CD4-positive, alpha-beta T cell treated with Interleukin-21 for 1 hour (primary cell): ENCODE measurements at regions not wholly inside any gene's neighbourhood (a gene's known extent, or its start where the extent isn't known, plus 50 kb on each side); places are given as distances from the start of the nearest gene placed in this dataset.
"Not testable (repeated sequence)": the region's sequence is repeated elsewhere in the genome, so short reads cannot be mapped to it uniquely, and the experiment has no call there.

Experiments used
- DNase-seq: peaks from one replicate; pipeline ENCODE4 v3.0.0-alpha.2; 2020

GRCh38 chr6:77063494-77063893 lies 399.8 kb downstream of the HTR1B start:
- no peak for DNase-seq

DNA sequence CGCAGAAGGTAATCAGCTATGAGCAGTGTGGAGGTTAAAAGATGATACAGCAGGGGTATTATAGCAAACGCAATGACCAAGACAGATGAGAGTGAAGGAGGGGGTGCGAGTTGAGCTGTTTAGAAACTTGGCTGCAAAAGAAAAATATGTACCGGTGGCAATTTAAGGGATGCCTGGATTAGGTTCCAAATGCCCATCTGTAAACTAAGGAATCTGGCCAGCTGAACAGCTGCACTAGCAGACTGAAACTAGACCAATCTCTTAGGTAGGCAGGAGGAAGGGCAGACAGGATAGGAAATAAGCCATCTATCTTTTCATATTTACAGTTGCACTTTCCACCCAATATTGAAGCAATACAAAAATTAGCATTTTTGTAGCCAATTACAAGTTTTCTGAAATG lies 407.6 kb downstream of the HTR1B start:
- no peak for DNase-seq

DNA sequence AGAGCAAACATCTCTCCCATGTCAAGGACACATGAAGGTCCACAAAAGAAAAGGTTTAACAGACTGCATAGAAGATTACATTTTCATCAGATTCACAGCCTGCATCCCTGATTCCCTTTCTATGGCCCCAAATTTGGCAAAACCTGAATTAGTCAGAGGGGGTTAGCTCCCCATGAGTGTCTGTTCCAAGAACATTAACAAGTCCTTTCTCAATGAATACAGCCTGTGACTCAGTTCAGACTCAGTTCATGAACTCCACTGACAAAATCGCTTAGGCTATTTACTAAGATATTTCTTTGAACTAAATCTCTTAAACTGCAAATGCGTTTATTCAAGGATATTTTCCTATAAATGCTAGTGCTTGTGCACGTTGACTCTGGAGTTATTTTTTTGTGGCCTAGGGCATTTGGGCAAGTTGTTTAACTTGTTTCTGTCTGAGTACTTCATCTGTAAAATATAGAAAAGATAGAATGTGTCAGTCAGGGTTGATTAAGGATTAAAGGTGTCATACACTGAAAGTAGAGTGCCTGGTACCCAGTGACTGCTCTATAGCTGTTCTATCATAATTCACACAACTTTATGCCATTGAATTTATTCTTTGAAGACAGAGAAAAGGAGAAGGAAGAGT lies 422.6 kb downstream of the HTR1B start:
- DNase-seq, result no peak

DNA sequence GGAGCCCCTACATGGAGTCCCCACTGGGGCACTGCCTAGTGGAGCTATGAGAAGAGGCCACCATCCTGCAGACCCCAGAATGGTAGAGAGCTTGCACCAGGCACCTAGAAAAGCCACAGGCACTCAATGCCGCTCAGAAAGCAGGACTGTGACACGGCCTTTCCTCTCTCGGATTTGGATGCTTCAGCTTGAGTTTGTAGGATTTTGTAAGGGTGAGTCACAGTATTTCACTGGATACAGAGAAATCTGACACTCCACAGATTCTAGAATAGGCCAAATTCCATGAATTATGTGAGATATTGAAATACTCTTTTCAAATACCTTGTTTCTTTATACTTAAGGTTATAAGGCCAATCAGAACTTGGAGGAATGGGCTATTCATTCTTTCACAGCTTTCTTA lies 424.5 kb downstream of the HTR1B start:
- DNase-seq, result no peak

GRCh38 chr6:77037439-77037838 lies 425.9 kb downstream of the HTR1B start:
- DNase-seq, result no peak

DNA sequence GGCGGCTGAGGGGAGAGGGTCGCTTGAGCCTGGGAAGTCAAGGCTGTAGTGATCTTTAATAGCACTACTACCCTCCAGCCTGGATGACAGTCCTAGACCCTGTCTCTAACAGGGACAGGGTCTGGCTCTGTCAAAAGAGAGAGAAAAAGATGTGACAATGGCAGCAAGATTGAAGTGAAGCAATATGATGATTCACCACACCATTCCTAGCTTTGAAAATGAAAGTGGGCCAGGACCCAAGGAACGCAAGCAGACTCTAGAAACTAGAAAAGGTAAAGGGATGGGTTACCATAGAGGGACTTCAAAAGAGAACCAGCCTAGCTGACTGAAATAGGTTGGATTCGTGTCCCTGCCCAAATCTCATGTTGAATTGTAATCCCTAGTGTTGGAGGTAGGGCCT lies 426.9 kb downstream of the HTR1B start:
- no peak for DNase-seq

DNA sequence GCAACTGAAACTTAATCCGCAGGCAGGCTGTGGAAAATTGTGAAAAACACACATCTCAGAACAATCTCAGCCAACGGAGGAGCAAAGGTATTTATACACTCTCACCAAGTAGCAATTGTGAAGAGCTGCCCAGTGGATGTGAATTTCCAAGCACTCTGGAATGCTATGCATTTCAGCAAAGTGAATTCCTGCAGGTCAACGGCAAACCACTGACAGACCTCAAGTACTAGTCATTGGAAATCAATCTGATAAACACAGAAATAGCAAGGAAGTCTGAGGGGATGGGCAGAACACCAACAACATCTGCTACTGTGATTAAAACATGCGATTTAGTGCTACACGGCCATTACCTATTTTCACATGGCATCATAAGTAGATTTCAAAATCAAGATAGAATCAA lies 429.1 kb downstream of the HTR1B start:
- no peak for DNase-seq

DNA sequence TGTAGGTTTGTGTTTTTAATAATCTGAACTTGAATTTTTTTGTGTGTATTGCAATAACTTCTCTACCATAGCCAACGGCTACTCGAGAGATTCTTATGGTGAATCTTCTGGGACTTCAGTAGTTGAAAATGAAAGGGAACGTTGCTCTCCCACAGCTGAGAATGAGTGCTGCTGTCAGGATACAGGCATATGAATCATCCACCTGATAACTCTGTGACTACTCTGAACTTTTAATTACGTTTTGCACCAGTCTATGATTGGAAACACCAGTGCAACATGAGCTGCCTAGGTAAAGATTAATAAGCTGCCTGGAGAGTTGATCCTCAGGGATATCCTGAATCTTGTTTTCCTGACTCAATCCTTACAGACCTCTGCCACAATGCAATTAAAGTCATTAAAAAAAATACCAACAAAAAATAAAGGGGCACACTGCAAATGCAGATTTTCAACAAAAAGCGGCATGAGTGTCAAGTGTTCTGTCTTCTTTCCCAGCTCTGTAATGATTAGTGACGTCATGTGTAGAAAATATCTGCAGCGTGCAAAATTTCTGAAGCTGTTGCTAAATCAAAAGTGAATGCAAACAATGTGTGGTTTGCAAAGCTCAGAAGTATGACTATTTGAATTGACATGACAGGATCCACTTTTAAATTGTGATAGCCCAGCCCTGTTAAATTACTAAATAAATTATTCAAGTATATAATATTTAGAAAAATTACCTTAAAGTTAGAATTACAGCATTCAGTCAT lies 432.2 kb downstream of the HTR1B start:
- DNase-seq, result no peak

DNA sequence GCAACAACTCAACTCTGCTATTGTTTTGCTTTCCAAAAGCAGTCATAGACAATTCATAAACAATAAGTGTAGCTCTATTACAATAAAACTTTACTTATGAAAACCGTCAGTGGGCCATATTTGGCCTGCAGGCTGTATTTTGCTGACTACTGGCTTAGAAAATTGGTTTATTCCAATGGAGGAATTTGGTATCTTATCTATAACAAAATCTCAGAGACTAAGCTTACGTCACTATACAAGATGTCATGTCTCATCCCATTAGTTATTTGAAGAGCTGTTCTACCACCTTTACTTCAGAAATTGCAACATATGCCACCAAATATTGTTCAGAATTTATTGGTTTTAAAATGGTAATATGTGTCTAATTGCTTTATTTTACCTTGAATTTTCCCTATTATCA lies 436.9 kb downstream of the HTR1B start:
- DNase-seq, result no peak

GRCh38 chr6:77025736-77026223 lies 437.5 kb downstream of the HTR1B start:
- DNase-seq, result no peak

GRCh38 chr6:77021778-77022177 lies 441.5 kb downstream of the HTR1B start:
- no peak for DNase-seq

GRCh38 chr6:77021232-77021631 lies 442.1 kb downstream of the HTR1B start:
- DNase-seq, result no peak

DNA sequence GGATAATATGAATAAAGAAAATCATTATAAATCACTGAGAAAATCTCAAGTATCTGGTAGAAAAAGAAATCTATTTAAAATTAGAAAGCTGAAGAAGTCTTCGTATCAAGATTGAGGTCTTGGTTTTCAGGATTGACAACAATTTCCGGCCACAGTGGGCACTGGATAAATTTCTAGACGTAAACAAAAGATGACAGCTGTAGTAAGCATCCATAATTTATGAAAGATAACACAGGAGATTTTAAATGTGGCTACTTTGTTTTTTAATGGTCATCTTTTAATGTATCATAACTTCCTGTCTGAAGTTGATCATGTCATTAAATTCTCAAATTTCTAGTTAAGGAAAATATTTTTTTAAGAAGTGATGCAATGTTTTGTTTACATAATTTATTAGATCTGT lies 444.2 kb downstream of the HTR1B start:
- no peak for DNase-seq

GRCh38 chr6:77017537-77017936 lies 445.8 kb downstream of the HTR1B start:
- DNase-seq, result no peak

- no peak for DNase-seq
These were observed 447.9 kb downstream of the HTR1B start for GRCh38 chr6:77015350-77015749.

DNA sequence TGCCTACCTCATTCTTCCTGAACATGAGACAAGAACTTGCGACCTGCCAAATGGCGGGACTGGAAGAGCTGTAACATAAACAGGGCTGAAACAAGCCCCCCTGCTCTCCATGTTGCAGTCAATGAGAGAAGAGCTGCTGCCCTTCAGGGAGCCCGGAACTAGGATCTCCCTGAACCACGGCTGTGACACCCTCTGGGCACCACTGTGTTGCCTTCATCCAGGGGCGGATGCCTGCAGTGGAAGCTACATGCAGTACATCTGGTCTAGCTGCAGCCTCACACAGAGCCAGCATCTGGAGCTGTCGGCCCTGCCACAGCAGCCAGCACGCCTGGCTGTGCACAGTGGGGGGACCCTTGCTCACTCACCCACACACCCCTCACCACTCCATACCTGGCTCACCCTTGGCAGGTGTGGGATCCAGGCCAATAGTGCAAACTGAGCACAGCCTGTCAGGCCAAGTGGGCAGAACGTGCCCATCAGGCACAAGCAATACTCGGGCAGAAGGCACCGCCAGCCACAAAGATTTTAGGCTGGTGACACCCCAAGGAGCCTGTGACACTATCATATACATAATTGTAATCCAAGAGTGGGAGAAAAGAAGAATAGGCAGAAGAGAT lies 451.3 kb downstream of the HTR1B start:
- DNase-seq, result no peak

- DNase-seq, result no peak
These were observed 452.3 kb downstream of the HTR1B start for GRCh38 chr6:77010931-77011542.

DNA sequence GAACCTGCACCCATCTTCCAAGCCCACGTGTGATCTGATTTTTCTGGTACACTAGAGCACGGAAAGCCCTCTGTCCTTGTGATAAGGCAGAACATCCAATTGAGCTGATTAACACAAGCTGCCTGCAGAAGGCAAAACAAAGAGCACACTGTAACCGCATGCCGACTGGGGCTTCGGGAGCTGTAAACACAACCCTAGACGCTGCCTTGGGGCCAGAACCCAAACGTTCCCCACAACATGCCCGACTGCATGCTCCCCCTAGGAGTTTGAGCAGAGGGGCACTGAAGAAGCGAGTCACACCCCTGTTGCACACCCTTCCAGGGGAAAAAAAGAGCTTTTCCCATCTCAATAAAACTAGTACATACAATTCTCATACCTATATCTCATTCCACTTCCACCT lies 470.7 kb downstream of the HTR1B start:
- no peak for DNase-seq

GRCh38 chr6:76984572-76984971 lies 478.7 kb downstream of the HTR1B start:
- DNase-seq, result no peak

DNA sequence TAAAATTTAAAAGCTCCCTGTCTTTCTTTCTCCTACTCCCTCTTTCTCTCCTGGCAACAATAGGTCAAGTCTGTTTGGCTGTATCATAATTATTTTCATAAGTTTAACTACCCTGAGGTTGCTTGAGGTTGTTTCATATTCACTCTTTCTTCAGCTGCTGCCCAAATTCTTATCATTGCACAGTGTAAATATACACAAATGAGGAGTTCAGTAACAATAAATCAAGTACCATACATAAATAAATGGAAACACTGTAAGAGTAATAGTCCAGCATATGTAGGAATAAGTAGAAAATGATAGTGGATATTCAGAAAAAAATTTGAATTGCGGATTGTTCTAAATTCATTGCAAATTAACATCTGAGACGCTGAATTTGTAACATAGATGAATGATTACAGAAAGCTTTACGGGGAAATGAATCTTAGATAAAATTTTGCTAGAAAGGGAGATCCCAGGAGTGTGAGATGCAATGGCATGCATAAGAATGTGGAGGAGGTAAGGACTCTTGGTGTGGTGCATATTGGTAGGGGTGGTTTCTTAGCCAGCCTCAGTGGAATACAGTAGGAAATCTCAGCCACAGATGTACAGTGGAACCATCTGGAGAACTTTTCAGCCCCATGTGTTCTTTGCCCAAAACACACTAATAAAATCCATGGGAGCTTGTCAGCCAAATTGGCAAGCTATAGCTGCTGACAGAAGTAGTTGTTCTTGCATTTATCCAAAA lies 480.7 kb downstream of the HTR1B start:
- DNase-seq, result no peak

- no peak for DNase-seq
These were observed 490.8 kb downstream of the HTR1B start for GRCh38 chr6:76972474-76972873.

DNA sequence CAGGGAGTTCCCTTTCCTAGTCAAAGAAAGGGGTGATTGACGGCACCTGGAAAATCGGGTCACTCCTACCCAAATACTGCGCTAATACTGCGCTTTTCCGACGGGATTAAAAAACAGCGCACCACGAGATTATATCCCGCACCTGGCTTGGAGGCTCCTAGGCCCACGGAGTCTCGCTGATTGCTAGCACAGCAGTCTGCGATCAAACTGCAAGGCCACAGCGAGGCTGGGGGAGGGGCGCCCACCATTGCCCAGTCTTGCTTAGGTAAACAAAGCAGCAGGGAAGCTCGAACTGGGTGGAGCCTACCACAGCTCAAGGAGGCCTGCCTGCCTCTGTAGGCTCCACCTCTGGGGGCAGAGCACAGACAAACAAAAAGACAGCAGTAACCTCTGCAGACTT lies 504.1 kb downstream of the HTR1B start:
- not testable (repeated sequence) for DNase-seq
